Activated T-helper 2 cell treated with anti-CD3 and anti-CD28 coated beads, Interferon-gamma antibody, Interleukin-2, Interleukin-4, amounts not matched to agents 10 μg/mL and 5 μg/mL and 100 μg/mL, durations not matched to agents 14 hours and 24 hours and 36 hours (primary cell): ENCODE measurements at regions not wholly inside any gene's neighbourhood (a gene's known extent, or its start where the extent isn't known, plus 50 kb on each side); places are given as distances from the start of the nearest gene placed in this dataset.

Experiments used
- DNase-seq: peaks from one replicate; pipeline ENCODE4 v3.0.0; 2021; ENCODE audit warnings: low spot score
- H3K27ac Mint-ChIP-seq: one replicate; pipeline ENCODE4 v1.8.0; 2021; ENCODE audit warnings: mixed read lengths
- H3K27me3 Mint-ChIP-seq: one replicate; pipeline ENCODE4 v1.8.0; 2021; ENCODE audit warnings: low read depth, mixed read lengths
- H3K36me3 Mint-ChIP-seq: one replicate; pipeline ENCODE4 v1.8.0; 2021; ENCODE audit warnings: low read depth, mixed read lengths
- H3K4me1 Mint-ChIP-seq: one replicate; pipeline ENCODE4 v1.8.0; 2021; ENCODE audit warnings: low read depth, mixed read lengths
- H3K4me3 Mint-ChIP-seq: one replicate; pipeline ENCODE4 v1.8.0; 2021; ENCODE audit warnings: low read depth, mild to moderate bottlenecking, moderate library complexity, mixed read lengths
- H3K9me3 Mint-ChIP-seq: one replicate; pipeline ENCODE4 v1.8.0; 2021; ENCODE audit warnings: mixed read lengths
- intact Hi-C: fragments of 100-400 bp; cut with micrococcal nuclease; formaldehyde crosslinking; loops from one replicate; pipeline ENCODE4 v1.15.1; 2023

DNA sequence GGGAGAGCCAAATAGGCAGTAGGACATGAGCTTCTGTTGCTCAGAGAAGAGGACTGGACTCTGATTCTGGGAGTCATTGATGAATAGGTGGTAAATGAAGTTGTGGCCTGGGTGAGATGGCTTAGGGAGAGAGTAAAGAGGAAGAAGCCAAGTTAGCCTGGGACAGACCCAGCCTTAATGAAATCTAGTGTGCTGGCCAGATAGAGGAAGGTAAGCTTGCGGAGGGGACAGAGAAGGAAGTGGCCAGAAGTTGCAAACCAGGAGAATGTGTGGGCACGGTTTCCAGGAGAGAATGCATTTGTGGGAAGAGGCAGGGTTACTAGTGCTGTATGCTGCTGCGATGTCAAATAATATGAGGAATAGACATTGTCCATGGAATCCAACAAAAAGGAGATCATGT, 83.3 kb upstream of the OLFM4 start:
- no peaks in the 10 kb centered on the region for H3K4me1 Mint-ChIP-seq
- H3K27ac Mint-ChIP-seq, result no peak overlapping the region
- DNase-seq, result no peak
- no peak overlapping the region for H3K4me3 Mint-ChIP-seq
- no peaks in the 10 kb centered on the region for H3K36me3 Mint-ChIP-seq
- intact Hi-C loops, result no loop called here
- H3K9me3 Mint-ChIP-seq, result no peaks in the 10 kb centered on the region
- no peaks in the 10 kb centered on the region for H3K27me3 Mint-ChIP-seq

DNA sequence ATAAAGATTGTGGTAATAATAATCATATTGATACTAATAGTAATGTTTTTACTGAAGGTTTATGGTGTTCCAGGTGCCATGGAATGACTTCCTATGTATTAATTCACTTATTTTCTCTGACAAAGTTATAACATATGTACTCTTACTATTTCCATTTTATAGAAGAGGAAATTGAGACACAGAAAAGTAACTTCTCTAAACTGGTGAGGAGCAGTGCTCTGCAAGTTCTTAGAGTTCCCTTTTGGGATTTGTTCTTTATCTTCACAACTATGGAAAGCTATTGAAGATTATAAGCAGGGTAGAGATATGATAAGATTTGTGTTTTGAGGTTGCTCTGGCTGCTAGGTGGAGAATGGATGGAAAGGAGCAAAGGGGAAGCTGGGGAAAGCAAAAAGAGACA, 83.9 kb upstream of the OLFM4 start:
- Mint-ChIP-seq H3K9me3 (no peaks in the 10 kb centered on the region), H3K4me3 (no peak overlapping the region), H3K27ac (no peak overlapping the region), H3K27me3 (no peaks in the 10 kb centered on the region), H3K4me1 (no peaks in the 10 kb centered on the region), H3K36me3 (no peaks in the 10 kb centered on the region)
- intact Hi-C loops, result no loop called here
- no peak for DNase-seq

DNA sequence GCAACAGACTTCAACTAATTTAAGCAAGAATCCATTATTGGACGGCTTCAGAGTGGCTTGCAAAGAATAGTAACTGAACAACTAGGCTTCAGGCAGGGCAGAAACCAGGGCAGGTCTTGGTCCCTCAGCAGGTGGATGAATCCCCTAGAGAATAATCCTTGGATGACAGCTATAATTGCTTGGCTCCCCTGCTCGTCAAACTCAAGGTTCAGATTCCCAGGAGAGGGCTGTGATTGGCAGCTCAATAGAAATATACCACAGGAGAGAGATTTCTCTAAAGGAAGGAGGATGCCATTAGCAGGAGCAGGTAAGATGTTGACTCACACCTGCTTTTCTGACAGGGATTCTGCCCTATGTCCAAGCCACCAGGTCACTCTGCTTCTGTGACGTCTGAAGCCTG, 89.6 kb upstream of the PCDH8 start:
- no peaks in the 10 kb centered on the region for H3K9me3 Mint-ChIP-seq
- no peaks in the 10 kb centered on the region for H3K36me3 Mint-ChIP-seq
- H3K4me1 Mint-ChIP-seq, result no peaks in the 10 kb centered on the region
- H3K27me3 Mint-ChIP-seq, result no peaks in the 10 kb centered on the region
- H3K27ac Mint-ChIP-seq, result no peak overlapping the region
- intact Hi-C loops, result no loop called here
- DNase-seq, result no peak
- no peak overlapping the region for H3K4me3 Mint-ChIP-seq

DNA sequence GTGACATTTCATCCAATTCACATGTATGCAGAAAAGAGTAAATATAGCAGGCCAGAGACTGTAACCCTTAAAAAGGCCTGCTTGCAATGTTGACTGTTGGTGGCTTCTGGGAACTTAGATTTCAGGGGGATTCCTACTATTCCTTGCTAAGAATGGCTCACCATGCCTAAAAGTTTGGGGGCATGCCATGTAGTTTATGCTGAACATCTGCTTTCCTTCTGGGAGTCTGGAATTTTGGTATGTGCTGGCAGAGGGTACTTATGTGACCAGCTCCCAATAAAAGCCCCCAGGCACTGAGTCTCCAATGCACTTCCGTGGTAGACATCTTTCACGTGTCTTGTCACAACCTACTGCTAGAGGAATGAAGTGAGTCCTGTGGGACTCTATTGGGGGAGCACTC, 88.4 kb upstream of the PCDH8 start:
- Mint-ChIP-seq H3K27me3 (no peaks in the 10 kb centered on the region), H3K36me3 (no peaks in the 10 kb centered on the region), H3K27ac (no peak overlapping the region), H3K4me1 (no peaks in the 10 kb centered on the region), H3K4me3 (no peak overlapping the region), H3K9me3 (no peaks in the 10 kb centered on the region)
- intact Hi-C loops, result no loop called here
- no peak for DNase-seq

DNA sequence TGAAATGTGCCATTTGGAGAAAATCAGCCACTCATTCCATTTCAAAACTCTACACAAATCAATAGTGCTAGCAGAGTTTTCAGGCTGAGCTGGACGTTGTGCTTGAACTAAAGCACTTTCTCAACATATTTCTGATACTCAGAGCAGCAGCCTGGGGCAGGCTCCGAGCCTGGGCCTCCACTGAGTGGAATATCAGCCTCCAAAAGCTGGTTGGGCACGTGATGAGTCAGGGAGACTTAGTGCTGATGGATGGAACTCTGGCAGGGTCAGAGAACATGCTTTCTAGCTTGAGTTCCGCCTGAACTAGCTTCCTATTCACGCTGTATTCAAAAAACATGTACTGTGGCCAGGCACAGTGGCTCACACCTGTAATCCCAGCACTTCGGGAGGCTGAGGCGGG, 85.8 kb upstream of the PCDH8 start:
- H3K4me1 Mint-ChIP-seq, result no peaks in the 10 kb centered on the region
- no peaks in the 10 kb centered on the region for H3K27me3 Mint-ChIP-seq
- no peaks in the 10 kb centered on the region for H3K36me3 Mint-ChIP-seq
- H3K4me3 Mint-ChIP-seq, result no peak overlapping the region
- DNase-seq, result no peak
- no peaks in the 10 kb centered on the region for H3K9me3 Mint-ChIP-seq
- intact Hi-C loops, result no loop called here
- H3K27ac Mint-ChIP-seq, result no peak overlapping the region

DNA sequence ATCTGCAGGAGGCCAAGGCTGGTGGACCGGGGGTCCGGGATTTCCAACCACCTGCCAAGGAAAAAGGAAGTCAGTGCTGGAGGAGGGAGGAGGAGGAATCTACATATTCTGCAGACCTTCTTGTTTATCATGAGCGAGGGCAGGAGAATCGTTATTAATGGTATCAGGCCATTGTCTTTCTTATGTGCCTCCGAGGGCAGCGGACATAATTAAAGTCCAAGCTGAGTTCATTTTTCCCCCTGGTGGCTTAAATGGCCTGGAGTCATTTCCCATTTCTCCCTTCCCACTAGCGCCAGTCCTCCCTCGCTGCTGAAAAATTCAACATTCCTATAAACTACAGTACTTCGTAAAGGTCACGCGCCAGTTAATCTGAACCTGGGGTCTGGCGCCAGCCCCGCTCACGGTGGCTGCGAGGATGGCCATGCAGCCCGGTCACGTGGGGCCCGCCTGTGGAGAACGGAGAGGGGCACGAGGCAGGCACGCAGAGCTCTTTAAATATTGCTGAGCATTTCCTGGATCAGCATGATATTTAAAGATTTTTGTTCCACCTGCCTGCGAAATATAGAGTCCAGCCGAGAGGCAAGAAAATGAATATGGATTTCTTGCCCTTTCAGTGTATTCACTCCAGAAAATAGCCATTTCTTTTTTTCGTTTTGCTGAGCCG, 85.2 kb upstream of the PCDH8 start:
- no peaks in the 10 kb centered on the region for H3K4me1 Mint-ChIP-seq
- no peaks in the 10 kb centered on the region for H3K36me3 Mint-ChIP-seq
- no peak overlapping the region for H3K4me3 Mint-ChIP-seq
- H3K27me3 Mint-ChIP-seq, result no peaks in the 10 kb centered on the region
- no peaks in the 10 kb centered on the region for H3K9me3 Mint-ChIP-seq
- no peak for DNase-seq
- no peak overlapping the region for H3K27ac Mint-ChIP-seq
- intact Hi-C loops, result no loop called here

DNA sequence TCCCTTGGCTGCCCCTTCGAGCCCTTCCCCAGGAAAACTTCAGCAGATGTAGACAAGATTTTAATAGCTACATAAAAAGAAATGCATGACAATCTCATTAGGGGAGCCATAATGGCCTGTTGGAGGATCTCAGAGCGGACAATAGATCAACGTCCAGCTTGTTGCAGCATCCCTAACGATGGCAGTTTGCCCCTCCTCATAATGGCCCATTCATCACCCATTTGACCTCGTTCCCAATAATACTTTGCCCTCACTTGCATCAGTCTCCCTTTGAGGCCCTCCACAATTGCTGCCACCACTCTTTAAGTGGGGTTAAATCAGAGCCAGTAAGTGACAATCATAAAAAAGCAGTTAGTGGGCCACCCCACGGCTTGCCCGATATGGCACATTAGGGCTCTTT, 84.7 kb upstream of the PCDH8 start:
- H3K9me3 Mint-ChIP-seq, result no peaks in the 10 kb centered on the region
- no peaks in the 10 kb centered on the region for H3K36me3 Mint-ChIP-seq
- no peak overlapping the region for H3K27ac Mint-ChIP-seq
- no peak overlapping the region for H3K4me3 Mint-ChIP-seq
- no peaks in the 10 kb centered on the region for H3K4me1 Mint-ChIP-seq
- no peaks in the 10 kb centered on the region for H3K27me3 Mint-ChIP-seq
- no peak for DNase-seq
- intact Hi-C loops, result no loop called here

DNA sequence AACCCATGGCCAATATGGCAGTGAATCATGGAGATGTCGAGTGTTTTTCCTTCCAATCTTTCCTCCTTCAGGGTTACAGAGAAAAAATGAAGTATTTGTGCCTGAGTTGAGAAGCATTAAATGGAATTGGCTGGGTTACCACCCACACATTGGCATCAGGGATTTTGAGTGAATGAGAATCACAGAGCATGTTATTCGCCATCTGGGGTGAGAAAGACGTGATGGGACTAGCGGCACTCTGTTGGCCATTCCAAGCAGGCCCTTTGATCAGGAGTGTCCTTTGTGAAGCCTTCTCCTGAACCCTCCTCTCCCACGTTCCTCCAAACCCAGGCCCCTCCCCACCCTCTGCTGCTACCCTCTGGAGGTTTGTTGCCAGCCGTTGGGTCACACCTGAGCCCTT, 84.2 kb upstream of the PCDH8 start:
- no peak for DNase-seq
- intact Hi-C loops, result no loop called here
- H3K27ac Mint-ChIP-seq, result no peak overlapping the region
- H3K36me3 Mint-ChIP-seq, result no peaks in the 10 kb centered on the region
- H3K4me3 Mint-ChIP-seq, result no peak overlapping the region
- no peaks in the 10 kb centered on the region for H3K4me1 Mint-ChIP-seq
- H3K27me3 Mint-ChIP-seq, result no peaks in the 10 kb centered on the region
- H3K9me3 Mint-ChIP-seq, result no peaks in the 10 kb centered on the region

DNA sequence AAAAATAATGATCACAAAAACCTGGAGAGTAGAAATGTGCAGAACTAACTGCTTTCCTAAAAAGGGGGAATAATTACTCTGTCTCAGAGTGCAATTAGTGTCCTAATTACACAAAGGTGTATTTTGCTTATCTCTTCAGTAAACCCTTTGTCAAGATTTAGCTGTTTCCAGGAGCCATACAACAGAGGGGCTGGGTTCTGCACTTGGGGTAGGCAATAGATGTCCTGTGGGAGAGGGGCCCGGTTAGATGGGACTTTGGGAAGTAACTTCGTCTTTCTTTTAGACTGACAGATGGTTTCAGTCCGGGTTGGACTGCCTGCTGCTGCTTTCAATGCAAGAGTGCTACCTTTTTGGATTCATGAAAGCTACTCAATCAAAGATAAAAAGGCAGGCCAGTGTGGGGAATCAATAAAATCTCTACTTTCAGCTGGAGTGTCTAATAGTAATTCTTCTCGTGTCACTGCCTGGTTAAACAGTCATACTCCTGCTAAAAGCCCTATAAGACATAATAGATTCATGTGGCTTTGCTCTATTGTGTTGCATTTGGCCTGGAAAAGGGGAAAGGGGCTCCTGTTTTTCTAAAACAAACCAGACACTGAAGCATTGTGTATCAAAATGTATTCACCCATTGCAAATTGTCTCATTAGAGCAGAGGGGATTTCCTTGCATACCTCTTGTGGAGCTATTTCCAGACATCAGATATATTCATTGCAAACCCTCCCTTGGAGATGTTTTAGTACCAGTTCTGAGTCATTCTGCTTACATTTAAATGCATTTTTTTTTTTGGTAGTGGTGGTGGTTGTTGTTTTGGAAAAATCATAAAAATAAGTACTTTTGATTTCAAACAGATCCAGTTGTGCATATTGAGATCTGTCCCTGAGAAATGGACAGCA, 83.3 kb upstream of the PCDH8 start:
- H3K36me3 Mint-ChIP-seq, result no peaks in the 10 kb centered on the region
- intact Hi-C loops, result no loop called here
- DNase-seq, result no peak
- no peak overlapping the region for H3K4me3 Mint-ChIP-seq
- no peaks in the 10 kb centered on the region for H3K27me3 Mint-ChIP-seq
- no peaks in the 10 kb centered on the region for H3K4me1 Mint-ChIP-seq
- no peaks in the 10 kb centered on the region for H3K9me3 Mint-ChIP-seq
- H3K27ac Mint-ChIP-seq, result no peak overlapping the region

DNA sequence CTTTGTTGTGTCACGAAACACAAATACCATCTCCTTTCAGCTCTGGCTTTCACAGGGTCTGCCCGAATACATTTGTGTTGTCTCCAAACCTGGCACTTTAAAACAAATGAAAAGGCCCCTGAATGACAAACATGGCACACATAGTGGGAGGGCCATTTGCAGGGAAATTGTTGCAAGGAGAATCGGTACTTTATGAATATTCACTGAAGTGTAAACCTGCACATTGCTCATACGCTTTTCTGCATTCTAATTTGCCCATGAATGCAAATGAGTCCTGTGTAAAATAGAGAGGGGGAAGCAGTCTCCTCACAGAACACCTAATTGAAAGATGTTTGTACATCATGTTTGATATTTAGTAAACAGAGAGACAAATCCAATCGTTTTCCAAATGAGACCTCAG, 82.7 kb upstream of the PCDH8 start:
- Mint-ChIP-seq H3K27me3 (no peaks in the 10 kb centered on the region), H3K4me3 (no peak overlapping the region), H3K9me3 (no peaks in the 10 kb centered on the region), H3K36me3 (no peaks in the 10 kb centered on the region), H3K4me1 (no peaks in the 10 kb centered on the region), H3K27ac (no peak overlapping the region)
- DNase-seq, result no peak
- intact Hi-C loops, result no loop called here

DNA sequence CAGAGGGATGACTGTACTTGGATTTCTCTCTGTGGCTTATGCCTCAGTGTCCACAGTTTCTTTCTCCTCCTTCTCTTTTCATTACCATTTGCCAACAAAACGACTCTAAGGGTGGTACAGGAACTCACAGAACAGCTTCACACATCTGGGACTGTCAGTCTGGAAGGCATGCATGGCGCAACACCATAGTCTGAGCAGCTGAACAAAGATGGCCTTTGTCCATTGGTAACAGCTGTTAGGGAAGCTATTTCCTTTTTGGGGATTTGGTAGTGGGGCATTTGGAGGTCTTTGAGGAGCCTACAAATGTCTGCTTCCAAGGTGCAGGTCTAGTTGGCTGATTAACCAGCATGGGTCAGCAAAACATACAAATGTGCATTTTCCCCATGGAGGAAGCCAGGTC, 81.4 kb upstream of the PCDH8 start:
- intact Hi-C loops, result no loop called here
- no peak overlapping the region for H3K27ac Mint-ChIP-seq
- no peaks in the 10 kb centered on the region for H3K36me3 Mint-ChIP-seq
- no peak overlapping the region for H3K4me3 Mint-ChIP-seq
- H3K4me1 Mint-ChIP-seq, result no peaks in the 10 kb centered on the region
- DNase-seq, result no peak
- no peaks in the 10 kb centered on the region for H3K27me3 Mint-ChIP-seq
- H3K9me3 Mint-ChIP-seq, result no peaks in the 10 kb centered on the region

DNA sequence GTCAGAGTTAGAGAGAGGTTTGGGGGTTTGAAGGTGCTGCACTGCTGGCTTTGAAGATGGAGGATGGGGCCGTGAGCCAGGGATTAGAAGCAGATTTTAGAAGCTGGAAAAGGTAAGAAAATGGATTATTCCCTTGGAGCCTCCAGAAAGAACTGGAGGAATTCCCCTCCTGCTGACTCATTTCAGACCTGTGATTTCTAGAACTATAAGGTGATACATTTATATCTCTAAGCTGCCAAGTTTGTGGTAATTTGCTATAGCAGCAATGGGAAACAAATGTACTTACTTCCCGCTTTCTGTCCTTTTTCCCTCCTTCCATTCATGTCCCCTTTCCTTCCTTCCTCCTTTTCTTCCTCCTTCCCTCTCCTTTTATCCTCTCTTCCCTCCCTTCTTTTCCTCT, 78.5 kb upstream of the PCDH8 start:
- Mint-ChIP-seq H3K27me3 (no peaks in the 10 kb centered on the region), H3K4me1 (no peaks in the 10 kb centered on the region), H3K9me3 (no peaks in the 10 kb centered on the region), H3K27ac (no peak overlapping the region), H3K36me3 (no peaks in the 10 kb centered on the region), H3K4me3 (no peak overlapping the region)
- DNase-seq, result no peak
- intact Hi-C loops, result no loop called here

DNA sequence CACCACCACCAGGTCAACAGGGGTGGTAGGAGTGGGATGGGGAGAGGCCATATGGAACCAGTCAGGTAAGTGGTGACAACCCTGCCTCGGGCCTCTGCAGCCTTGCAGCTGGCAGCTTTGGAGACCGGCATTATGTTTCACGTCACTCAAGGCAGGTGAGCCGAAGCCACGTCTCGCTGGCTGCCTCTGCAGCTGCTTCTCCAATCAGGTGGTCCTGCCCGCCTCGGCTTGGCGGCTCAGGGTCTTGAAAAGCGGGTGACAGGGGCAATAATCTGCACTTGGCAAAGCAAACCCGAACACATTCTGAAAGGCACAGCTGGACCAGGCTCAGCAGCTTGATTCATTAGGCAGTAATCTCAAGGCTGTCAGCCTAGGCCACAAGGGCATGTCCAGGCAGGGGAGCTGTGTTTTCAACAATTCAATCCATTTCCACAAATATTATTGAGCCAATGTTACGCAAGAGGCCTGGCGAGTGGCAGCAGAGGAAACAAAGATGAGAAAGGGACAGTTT, 77.4 kb upstream of the PCDH8 start:
- Mint-ChIP-seq H3K4me1 (no peaks in the 10 kb centered on the region), H3K9me3 (no peaks in the 10 kb centered on the region), H3K36me3 (no peaks in the 10 kb centered on the region), H3K4me3 (no peak overlapping the region), H3K27me3 (no peaks in the 10 kb centered on the region), H3K27ac (no peak overlapping the region)
- intact Hi-C loops, result no loop called here
- DNase-seq, result no peak
